Mesenchymal stem cell (in vitro differentiated cells and primary cell): ENCODE measurements at regions not wholly inside any gene's neighbourhood (a gene's known extent, or its start where the extent isn't known, plus 50 kb on each side); places are given as distances from the start of the nearest gene placed in this dataset.

Source experiments
- DNase-seq: peaks from one replicate; pipeline ENCODE4 v3.0.0-alpha.2; 2013
- H2AFZ ChIP-seq: one replicate; pipeline ENCODE4 v1.6.1; 2013; ENCODE audit warnings: low read depth, mild to moderate bottlenecking, control low read depth, inconsistent platforms, low read length, moderate library complexity
- H2AK5ac ChIP-seq: 2 replicates; pipeline ENCODE4 v1.6.1; 2013; ENCODE audit warnings: low read length, moderate library complexity, mild to moderate bottlenecking, inconsistent platforms; ENCODE audit not compliant: severe bottlenecking
- H2BK120ac ChIP-seq: one replicate; pipeline ENCODE4 v1.6.1; 2013; ENCODE audit warnings: low read depth, mild to moderate bottlenecking, inconsistent platforms, low read length, moderate library complexity
- H2BK12ac ChIP-seq, 2 experiments: one replicate each; pipeline ENCODE4 v1.6.1; 2013; ENCODE audit warnings: inconsistent platforms in 2 of 2, low read length in 2 of 2, mild to moderate bottlenecking in 2 of 2, moderate library complexity in 2 of 2, control low read depth in 1 of 2
- H2BK15ac ChIP-seq: one replicate; pipeline ENCODE4 v1.6.1; 2013; ENCODE audit warnings: mild to moderate bottlenecking, low read depth, inconsistent platforms; ENCODE audit not compliant: poor library complexity, severe bottlenecking
- H2BK5ac ChIP-seq: 2 replicates; pipeline ENCODE4 v1.6.1; 2013; ENCODE audit warnings: low read depth, mild to moderate bottlenecking, low read length, control low read depth, inconsistent platforms; ENCODE audit not compliant: poor library complexity, severe bottlenecking
- H3K14ac ChIP-seq, 2 experiments: one replicate each; pipeline ENCODE4 v1.6.1; 2013; ENCODE audit warnings: inconsistent platforms in 2 of 2, low read length in 2 of 2, control low read depth in 1 of 2, mild to moderate bottlenecking in 1 of 2, moderate library complexity in 1 of 2
- H3K18ac ChIP-seq, 2 experiments: one replicate each; pipeline ENCODE4 v1.6.1; 2013; ENCODE audit warnings: inconsistent platforms in 2 of 2, low read length in 2 of 2, control low read depth in 1 of 2, low read depth in 1 of 2, mild to moderate bottlenecking in 1 of 2
- H3K23ac ChIP-seq, 2 experiments: one replicate each; pipeline ENCODE4 v1.6.1; 2013; ENCODE audit warnings: inconsistent platforms in 2 of 2, low read length in 2 of 2, mild to moderate bottlenecking in 2 of 2, moderate library complexity in 2 of 2, control low read depth in 1 of 2
- H3K27ac ChIP-seq: 2 replicates; pipeline ENCODE4 v1.5.1; 2013; ENCODE audit warnings: mild to moderate bottlenecking, moderate library complexity, low read length, control low read depth, inconsistent platforms; ENCODE audit not compliant: poor library complexity, severe bottlenecking
- H3K27me3 ChIP-seq, 2 experiments: 2 replicates each; pipeline versions ENCODE4 v1.6.1 to v1.7.0; 2013; ENCODE audit warnings: low read length in 2 of 2, mild to moderate bottlenecking in 2 of 2, moderate library complexity in 2 of 2, control low read depth in 1 of 2, inconsistent platforms in 1 of 2; ENCODE audit not compliant: control insufficient read depth in 1 of 2, insufficient read depth in 1 of 2
- H3K36me3 ChIP-seq, 2 experiments: 2 replicates each; pipeline versions ENCODE4 v1.6.1 to v1.7.0; 2013; ENCODE audit warnings: low read length in 2 of 2, control low read depth in 1 of 2, inconsistent platforms in 1 of 2, low read depth in 1 of 2, mild to moderate bottlenecking in 1 of 2; ENCODE audit not compliant: insufficient read depth in 2 of 2, control insufficient read depth in 1 of 2
- H3K4ac ChIP-seq, 2 experiments: one replicate each; pipeline ENCODE4 v1.6.1; 2013; ENCODE audit warnings: inconsistent platforms in 2 of 2, low read length in 2 of 2, mild to moderate bottlenecking in 2 of 2, moderate library complexity in 2 of 2, control low read depth in 1 of 2, low read depth in 1 of 2
- H3K4me1 ChIP-seq: 2 replicates; pipeline ENCODE4 v1.6.1; 2013; ENCODE audit warnings: low read depth, low read length, control low read depth; ENCODE audit not compliant: control insufficient read depth, insufficient read depth
- H3K4me2 ChIP-seq: 2 replicates; pipeline ENCODE4 v1.6.1; 2013; ENCODE audit warnings: low read length, mild to moderate bottlenecking, inconsistent platforms; ENCODE audit not compliant: poor library complexity, severe bottlenecking
- H3K4me3 ChIP-seq, 2 experiments: 2 replicates each; pipeline versions ENCODE4 v1.5.1 to v1.7.0; 2013; ENCODE audit warnings: low read length in 2 of 2, mild to moderate bottlenecking in 2 of 2, control low read depth in 1 of 2, low read depth in 1 of 2; ENCODE audit not compliant: insufficient read depth in 1 of 2
- H3K79me1 ChIP-seq: replicated peaks from 2 replicates; pipeline ENCODE4 v1.6.1; 2013; ENCODE audit warnings: mild to moderate bottlenecking, control low read depth, low read length, inconsistent platforms; ENCODE audit not compliant: poor library complexity, severe bottlenecking
- H3K9ac ChIP-seq: 2 replicates; pipeline ENCODE4 v1.7.0; 2013; ENCODE audit warnings: mild to moderate bottlenecking, low read length, moderate library complexity
- H3K9me3 ChIP-seq: 2 replicates; pipeline ENCODE4 v1.7.0; 2013; ENCODE audit warnings: mild to moderate bottlenecking, low read length; ENCODE audit not compliant: control insufficient read depth
- H4K8ac ChIP-seq: one replicate; pipeline ENCODE4 v1.6.1; 2013; ENCODE audit warnings: inconsistent platforms, mild to moderate bottlenecking, low read length, moderate library complexity
- H4K91ac ChIP-seq: one replicate; pipeline ENCODE4 v1.6.1; 2013; ENCODE audit warnings: mild to moderate bottlenecking, low read length, inconsistent platforms
- WGBS: methylation state at CpG from one replicate; pipeline ENCODE4 v1.1.7; 2013; ENCODE audit warnings: mixed read lengths; 5-methylcytosine and 5-hydroxymethylcytosine counted together

- Histone ChIP-seq H4K8ac (no peak overlapping the region), H2AFZ (no peak overlapping the region), H3K4me1 (no peaks in the 10 kb centered on the region), H3K27me3 (no peaks in the 10 kb centered on the region), H3K4me3 (no peak overlapping the region), H3K27ac (no peak overlapping the region), H2BK5ac (no peak overlapping the region), H2BK15ac (no peak overlapping the region), H2BK120ac (no peak overlapping the region), H3K14ac (no peak overlapping the region), H3K9ac (no peak overlapping the region), H3K18ac (no peak overlapping the region), H2BK12ac (no peak overlapping the region), H2AK5ac (no peak overlapping the region), H3K4me2 (no peak overlapping the region), H3K9me3 (no peaks in the 10 kb centered on the region), H3K4ac (no peak overlapping the region), H3K36me3 (no peaks in the 10 kb centered on the region), H4K91ac (no peak overlapping the region), H3K23ac (no peak overlapping the region), H3K79me1 (no peaks in the 10 kb centered on the region)
- 100% methylated on average over 1 of the region's 1 CpG for WGBS
- no peak for DNase-seq
Measured at GRCh38 chr6:93820465-93821082, 401.2 kb upstream of the EPHA7 start.

- Histone ChIP-seq H3K27ac (peak overlapping the region; percentile 26), H3K4me2 (no peak overlapping the region), H2AFZ (no peak overlapping the region), H2BK5ac (no peak overlapping the region), H3K4me3 (no peak overlapping the region), H3K4ac (no peak overlapping the region), H3K27me3 (no peaks in the 10 kb centered on the region), H3K9me3 (peaks cover 4% of the 10 kb centered on the region), H2BK120ac (no peak overlapping the region), H3K36me3 (no peaks in the 10 kb centered on the region), H3K4me1 (no peaks in the 10 kb centered on the region), H2BK12ac (no peak overlapping the region), H4K91ac (no peak overlapping the region), H3K79me1 (no peaks in the 10 kb centered on the region), H2AK5ac (no peak overlapping the region), H3K23ac (no peak overlapping the region), H3K14ac (no peak overlapping the region), H3K9ac (no peak overlapping the region), H4K8ac (no peak overlapping the region), H3K18ac (no peak overlapping the region), H2BK15ac (no peak overlapping the region)
- WGBS = 31% methylated on average over 2 of the region's 3 CpGs
- no peak for DNase-seq
Measured at GRCh38 chr6:93819189-93819588, 399.8 kb upstream of the EPHA7 start.

DNA sequence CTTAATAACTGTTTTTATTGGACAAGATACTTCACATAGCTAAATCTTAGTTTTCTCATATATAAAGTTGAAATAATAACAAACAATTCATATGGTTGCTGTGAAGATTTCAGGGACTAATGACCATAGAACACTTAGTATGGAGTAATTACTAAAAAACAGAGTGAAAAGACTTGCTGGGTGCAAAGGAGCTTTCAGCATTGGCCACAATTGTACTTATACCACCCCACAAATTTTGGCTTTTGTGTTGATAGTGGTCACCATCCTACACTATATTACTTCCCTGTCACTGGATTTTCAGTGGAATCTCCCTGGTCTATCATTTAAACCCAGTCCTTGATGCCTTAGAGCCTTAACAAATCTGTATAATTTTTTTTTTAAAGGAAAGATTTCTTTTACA, 398.6 kb upstream of the EPHA7 start:
- Histone ChIP-seq H3K9ac (no peak overlapping the region), H3K4me2 (no peak overlapping the region), H3K27ac (no peak overlapping the region), H3K4me3 (no peak overlapping the region), H3K4me1 (no peaks in the 10 kb centered on the region), H3K4ac (no peak overlapping the region), H3K18ac (no peak overlapping the region), H3K27me3 (no peaks in the 10 kb centered on the region), H3K36me3 (no peaks in the 10 kb centered on the region), H4K91ac (no peak overlapping the region), H4K8ac (no peak overlapping the region), H3K14ac (no peak overlapping the region), H2BK15ac (no peak overlapping the region), H3K79me1 (no peaks in the 10 kb centered on the region), H3K23ac (no peak overlapping the region), H2BK5ac (no peak overlapping the region), H2BK120ac (no peak overlapping the region), H2AK5ac (no peak overlapping the region), H2BK12ac (no peak overlapping the region), H3K9me3 (peaks cover 4% of the 10 kb centered on the region), H2AFZ (no peak overlapping the region)
- DNase-seq = no peak

GRCh38 chr6:93806409-93807270, 387.3 kb upstream of the EPHA7 start:
- Histone ChIP-seq H3K18ac (no peak overlapping the region), H3K36me3 (no peaks in the 10 kb centered on the region), H3K9ac (no peak overlapping the region), H4K91ac (no peak overlapping the region), H2BK15ac (no peak overlapping the region), H2AK5ac (no peak overlapping the region), H3K14ac (no peak overlapping the region), H3K79me1 (no peaks in the 10 kb centered on the region), H3K23ac (no peak overlapping the region), H3K9me3 (peaks cover 16% of the 10 kb centered on the region), H3K4me2 (no peak overlapping the region), H3K4me1 (no peaks in the 10 kb centered on the region), H3K4ac (no peak overlapping the region), H2BK5ac (no peak overlapping the region), H3K4me3 (no peak overlapping the region), H2BK120ac (no peak overlapping the region), H3K27me3 (no peaks in the 10 kb centered on the region), H2AFZ (no peak overlapping the region), H4K8ac (no peak overlapping the region), H2BK12ac (no peak overlapping the region), H3K27ac (no peak overlapping the region)
- DNase-seq = no peak
- WGBS = 96% methylated on average over 3 of the region's 4 CpGs
